Body of pancreas (tissue), 4 donors: ENCODE measurements at regions not wholly inside any gene's neighbourhood (a gene's known extent, or its start where the extent isn't known, plus 50 kb on each side); places are given as distances from the start of the nearest gene placed in this dataset.

Source experiments
- ATAC-seq: fragments of 150-250 bp; one replicate; pipeline ENCODE4 v1.9.1; 2016
- DNase-seq, 4 donors: peaks; one replicate each; pipeline ENCODE4 v3.0.0-alpha.2; 2019
- H3K27ac ChIP-seq, 4 donors: fragments of 200-600 bp; sonication (generic); 1 replicate in 3 of 4; 2 replicates in 1 of 4; pipeline versions ENCODE4 v1.5.1 to v1.6.1; 2016 to 2019; ENCODE audit warnings: mild to moderate bottlenecking in 1 of 4, mixed read lengths in 1 of 4, moderate library complexity in 1 of 4
- H3K27me3 ChIP-seq, 2 donors: fragments of 200-600 bp; sonication (generic); one replicate each; pipeline ENCODE4 v1.6.0; 2016; ENCODE audit warnings: mild to moderate bottlenecking in 1 of 2
- H3K36me3 ChIP-seq, 2 donors: fragments of 200-600 bp; sonication (generic); replicated peaks in 1 of 2; 2 replicates each; pipeline ENCODE4 v1.5.1; 2016; ENCODE audit warnings: low read depth in 2 of 2; ENCODE audit not compliant: insufficient read depth in 1 of 2
- H3K4me1 ChIP-seq: fragments of 200-600 bp; sonication (generic); one replicate; pipeline ENCODE4 v1.6.0; 2016
- H3K4me3 ChIP-seq, 2 donors: fragments of 200-600 bp; sonication (generic); 1 replicate in 1 of 2; 2 replicates in 1 of 2; pipeline ENCODE4 v1.5.1; 2016 to 2019
- H3K9me3 ChIP-seq, 3 donors: fragments of 200-600 bp; sonication (generic); 1 replicate in 2 of 3; 2 replicates in 1 of 3; pipeline ENCODE4 v1.5.1; 2016
- POLR2A ChIP-seq, 3 donors: fragments of 450-650 bp; IDR thresholded peaks; one replicate each; pipeline ENCODE4 v1.6.1; 2016; ENCODE audit warnings: antibody characterized with exemption in 3 of 3, mild to moderate bottlenecking in 2 of 3
- WGBS, 2 donors: methylation state at CpG; one replicate each; pipeline ENCODE4 v1.1.5; 2017; 5-methylcytosine and 5-hydroxymethylcytosine counted together
- intact Hi-C: fragments of 100-400 bp; cut with DNase I; formaldehyde crosslinking; loops from one replicate; pipeline ENCODE4 v1.15.1; 2023
- TF ChIP-seq, protein P1 (sequence below), 7 experiments: fragments of 450-650 bp in 4 of 7; fragments of 200-600 bp in 3 of 7; sonication (generic) in 3 of 7; IDR thresholded peaks; one replicate each; pipeline ENCODE4 v1.5.1; 2016 to 2019; ENCODE audit warnings: antibody characterized with exemption in 7 of 7

DNA sequence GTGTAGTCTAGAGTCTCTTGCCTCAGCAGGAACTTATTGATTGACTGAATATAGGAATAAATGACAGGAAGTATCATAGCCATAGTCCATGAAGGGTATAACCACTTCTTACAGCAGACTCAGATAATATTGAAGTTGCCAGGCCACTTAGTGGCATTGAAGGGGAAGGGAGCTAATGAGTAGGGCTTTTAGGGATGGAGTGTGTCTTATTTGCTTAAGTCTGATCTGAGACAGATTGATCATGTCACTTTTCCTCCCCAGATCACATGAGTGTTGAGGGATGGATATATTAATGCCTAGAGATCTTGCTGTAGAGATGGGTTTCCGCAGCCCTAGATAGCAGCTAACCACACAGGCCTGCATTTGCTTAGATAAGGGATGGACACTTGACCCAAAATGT lies 62.2 kb upstream of the NBEA start:
- 17 to 92% methylated on average over 1 of the region's 1 CpG for whole genome bisulfite sequencing, 2 donors
- intact Hi-C loops, result no loop called here
- Histone ChIP-seq H3K4me3 (no peak overlapping the region), H3K27me3 (no peaks in the 10 kb centered on the region), H3K36me3 (no peaks in the 10 kb centered on the region), H3K4me1 (no peaks in the 10 kb centered on the region), H3K27ac (no peak overlapping the region), H3K9me3 (no peaks in the 10 kb centered on the region)
- ATAC-seq (no peak), DNase-seq (no peak)
- TF ChIP-seq, protein P1, sequence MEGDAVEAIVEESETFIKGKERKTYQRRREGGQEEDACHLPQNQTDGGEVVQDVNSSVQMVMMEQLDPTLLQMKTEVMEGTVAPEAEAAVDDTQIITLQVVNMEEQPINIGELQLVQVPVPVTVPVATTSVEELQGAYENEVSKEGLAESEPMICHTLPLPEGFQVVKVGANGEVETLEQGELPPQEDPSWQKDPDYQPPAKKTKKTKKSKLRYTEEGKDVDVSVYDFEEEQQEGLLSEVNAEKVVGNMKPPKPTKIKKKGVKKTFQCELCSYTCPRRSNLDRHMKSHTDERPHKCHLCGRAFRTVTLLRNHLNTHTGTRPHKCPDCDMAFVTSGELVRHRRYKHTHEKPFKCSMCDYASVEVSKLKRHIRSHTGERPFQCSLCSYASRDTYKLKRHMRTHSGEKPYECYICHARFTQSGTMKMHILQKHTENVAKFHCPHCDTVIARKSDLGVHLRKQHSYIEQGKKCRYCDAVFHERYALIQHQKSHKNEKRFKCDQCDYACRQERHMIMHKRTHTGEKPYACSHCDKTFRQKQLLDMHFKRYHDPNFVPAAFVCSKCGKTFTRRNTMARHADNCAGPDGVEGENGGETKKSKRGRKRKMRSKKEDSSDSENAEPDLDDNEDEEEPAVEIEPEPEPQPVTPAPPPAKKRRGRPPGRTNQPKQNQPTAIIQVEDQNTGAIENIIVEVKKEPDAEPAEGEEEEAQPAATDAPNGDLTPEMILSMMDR (IDR thresholded peaks at IDR 0.05), result no peak
- TF ChIP-seq POLR2A (IDR thresholded peaks at IDR 0.05), result no peak

- Histone ChIP-seq H3K4me3 (no peak overlapping the region), H3K27ac (no peak overlapping the region), H3K27me3 (no peaks in the 10 kb centered on the region), H3K9me3 (no peaks in the 10 kb centered on the region), H3K36me3 (no peaks in the 10 kb centered on the region), H3K4me1 (no peaks in the 10 kb centered on the region)
- ATAC-seq (no peak), DNase-seq (no peak)
- no peak for TF ChIP-seq POLR2A (IDR thresholded peaks at IDR 0.05)
- TF ChIP-seq, protein P1 (IDR thresholded peaks at IDR 0.05), result no peak
- intact Hi-C loops, result no loop called here
- WGBS, 2 donors, result 82 to 85% methylated on average over 2 of the region's 2 CpGs
Measured at GRCh38 chr13:34881494-34881893, 60.6 kb upstream of the NBEA start.

- TF ChIP-seq POLR2A (IDR thresholded peaks at IDR 0.05), result no peak
- TF ChIP-seq, protein P1 (IDR thresholded peaks at IDR 0.05), result no peak
- intact Hi-C loops, result no loop called here
- WGBS, 2 donors, result 58 to 63% methylated on average over 6 of the region's 6 CpGs
- Histone ChIP-seq H3K36me3 (no peaks in the 10 kb centered on the region), H3K4me1 (no peaks in the 10 kb centered on the region), H3K27me3 (no peaks in the 10 kb centered on the region), H3K4me3 (no peak overlapping the region), H3K9me3 (no peaks in the 10 kb centered on the region), H3K27ac (no peak overlapping the region)
- no peak for ATAC-seq
- DNase-seq, result no peak
Measured at GRCh38 chr13:34883396-34883795, 58.7 kb upstream of the NBEA start.

- H3K27me3 ChIP-seq, result no peaks in the 10 kb centered on the region
Measured at GRCh38 chr13:34884366-34884765, 57.7 kb upstream of the NBEA start.

More at GRCh38 chr13:34884366-34884765, 57.7 kb upstream of the NBEA start:
- intact Hi-C loops, result no loop called here
- Histone ChIP-seq H3K36me3 (no peaks in the 10 kb centered on the region), H3K4me1 (no peaks in the 10 kb centered on the region), H3K4me3 (no peak overlapping the region), H3K9me3 (no peaks in the 10 kb centered on the region), H3K27ac (no peak overlapping the region)
- TF ChIP-seq, protein P1 (IDR thresholded peaks at IDR 0.05), result no peak
- TF ChIP-seq POLR2A (IDR thresholded peaks at IDR 0.05), result no peak
- no peak for DNase-seq
- no peak for ATAC-seq
- WGBS, 2 donors, result 26 to 65% methylated on average over 2 of the region's 2 CpGs
